ENCODE measurements at regions not wholly inside any gene's neighbourhood (a gene's known extent, or its start where the extent isn't known, plus 50 kb on each side); places are given as distances from the start of the nearest gene placed in this dataset.

- no peak for DNase-seq (ENCODE audit: low read depth)
- H3K4me3 ChIP-seq (replicated peaks; ENCODE audit: low read depth, low read length), result no peak overlapping the region
- TF ChIP-seq CTCF (IDR thresholded peaks at IDR 0.05; ENCODE audit: low read length, missing control alignments), result no peak
Measured at GRCh38 chr12:124372831-124373230, 77.9 kb downstream of the RFLNA start.

- DNase-seq (ENCODE audit: low read depth), result no peak
- H3K4me3 ChIP-seq (replicated peaks; ENCODE audit: low read depth, low read length), result no peak overlapping the region
- TF ChIP-seq CTCF (IDR thresholded peaks at IDR 0.05; ENCODE audit: low read length, missing control alignments), result no peak
Measured at GRCh38 chr12:124371970-124372555, 77.2 kb downstream of the RFLNA start.

- no peak for TF ChIP-seq CTCF (IDR thresholded peaks at IDR 0.05; ENCODE audit: low read length, missing control alignments)
- H3K4me3 ChIP-seq (replicated peaks; ENCODE audit: low read depth, low read length), result no peak overlapping the region
- DNase-seq (ENCODE audit: low read depth), result no peak
Measured at GRCh38 chr12:124371366-124371765, 76.5 kb downstream of the RFLNA start.

- no peak for DNase-seq (ENCODE audit: low read depth)
- no peak for TF ChIP-seq CTCF (IDR thresholded peaks at IDR 0.05; ENCODE audit: low read length, missing control alignments)
- no peak overlapping the region for H3K4me3 ChIP-seq (replicated peaks; ENCODE audit: low read depth, low read length)
Measured at GRCh38 chr12:124370851-124371250, 76.0 kb downstream of the RFLNA start.

GRCh38 chr12:124370384-124370783 is 75.5 kb downstream of the RFLNA start:
- no peak for DNase-seq (ENCODE audit: low read depth)
- no peak for TF ChIP-seq CTCF (IDR thresholded peaks at IDR 0.05; ENCODE audit: low read length, missing control alignments)
- no peak overlapping the region for H3K4me3 ChIP-seq (replicated peaks; ENCODE audit: low read depth, low read length)

- TF ChIP-seq CTCF (IDR thresholded peaks at IDR 0.05; ENCODE audit: low read length, missing control alignments), result no peak
- H3K4me3 ChIP-seq (replicated peaks; ENCODE audit: low read depth, low read length), result no peak overlapping the region
Measured at GRCh38 chr12:124369827-124370378, 75.0 kb downstream of the RFLNA start.

More at GRCh38 chr12:124369827-124370378, 75.0 kb downstream of the RFLNA start:
- no peak for DNase-seq (ENCODE audit: low read depth)

Measured in fibroblast of pulmonary artery (primary cell).